GM12874 (cell line): ENCODE measurements at regions not wholly inside any gene's neighbourhood (a gene's known extent, or its start where the extent isn't known, plus 50 kb on each side); places are given as distances from the start of the nearest gene placed in this dataset.

Source experiments
- TF ChIP-seq, protein P1 (sequence below): IDR thresholded peaks from 2 replicates; pipeline ENCODE4 v1.5.1; 2011; ENCODE audit warnings: low read depth, mild to moderate bottlenecking, control low read depth, low read length, moderate library complexity; ENCODE audit not compliant: insufficient read depth

GRCh38 chr13:111586291-111586690 is 265.8 kb downstream of the TEX29 start:
- TF ChIP-seq, protein P1, sequence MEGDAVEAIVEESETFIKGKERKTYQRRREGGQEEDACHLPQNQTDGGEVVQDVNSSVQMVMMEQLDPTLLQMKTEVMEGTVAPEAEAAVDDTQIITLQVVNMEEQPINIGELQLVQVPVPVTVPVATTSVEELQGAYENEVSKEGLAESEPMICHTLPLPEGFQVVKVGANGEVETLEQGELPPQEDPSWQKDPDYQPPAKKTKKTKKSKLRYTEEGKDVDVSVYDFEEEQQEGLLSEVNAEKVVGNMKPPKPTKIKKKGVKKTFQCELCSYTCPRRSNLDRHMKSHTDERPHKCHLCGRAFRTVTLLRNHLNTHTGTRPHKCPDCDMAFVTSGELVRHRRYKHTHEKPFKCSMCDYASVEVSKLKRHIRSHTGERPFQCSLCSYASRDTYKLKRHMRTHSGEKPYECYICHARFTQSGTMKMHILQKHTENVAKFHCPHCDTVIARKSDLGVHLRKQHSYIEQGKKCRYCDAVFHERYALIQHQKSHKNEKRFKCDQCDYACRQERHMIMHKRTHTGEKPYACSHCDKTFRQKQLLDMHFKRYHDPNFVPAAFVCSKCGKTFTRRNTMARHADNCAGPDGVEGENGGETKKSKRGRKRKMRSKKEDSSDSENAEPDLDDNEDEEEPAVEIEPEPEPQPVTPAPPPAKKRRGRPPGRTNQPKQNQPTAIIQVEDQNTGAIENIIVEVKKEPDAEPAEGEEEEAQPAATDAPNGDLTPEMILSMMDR, result no peak

GRCh38 chr13:111587249-111587648 is 266.8 kb downstream of the TEX29 start:
- TF ChIP-seq, protein P1, result no peak

GRCh38 chr13:111589321-111589720 is 268.9 kb downstream of the TEX29 start:
- TF ChIP-seq, protein P1, result no peak

DNA sequence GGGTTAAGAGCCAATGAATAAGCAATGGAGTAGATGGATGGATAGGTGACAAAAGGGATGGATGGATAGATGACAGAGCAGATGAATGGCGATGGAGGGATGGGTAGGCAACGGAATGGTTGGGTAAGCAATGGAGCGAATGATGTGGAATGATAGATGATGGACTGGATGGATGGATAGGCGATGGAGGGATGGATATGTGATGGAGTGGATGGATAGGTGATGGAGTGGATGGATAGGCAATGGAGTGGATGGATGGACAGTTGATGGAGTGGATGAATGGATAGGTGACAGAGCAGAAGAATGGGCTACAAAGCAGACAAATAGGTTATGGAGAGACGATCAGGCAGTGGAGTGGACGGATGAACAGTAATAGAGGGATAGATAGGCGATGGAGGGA is 269.6 kb downstream of the TEX29 start:
- TF ChIP-seq, protein P1, result no peak

DNA sequence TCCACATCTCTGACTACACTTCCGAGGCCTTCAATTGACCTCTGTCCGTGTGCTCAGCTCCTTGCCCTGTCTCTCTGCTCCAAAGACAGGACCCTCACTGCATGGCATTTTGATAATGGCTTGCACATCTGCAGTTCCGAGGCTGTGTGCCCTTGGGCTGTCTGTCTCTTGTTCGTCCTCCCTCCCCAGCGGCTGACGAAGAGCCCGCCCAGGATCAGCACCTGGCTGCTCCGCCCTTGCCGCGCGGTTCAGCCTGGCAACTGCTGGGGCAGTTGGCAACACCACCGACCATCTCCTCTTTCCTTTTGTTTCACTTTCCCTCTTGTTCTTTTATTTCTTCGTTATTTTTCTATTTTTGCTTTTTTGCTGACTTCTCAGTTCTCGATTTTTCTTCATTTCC is 270.4 kb downstream of the TEX29 start:
- TF ChIP-seq, protein P1, result no peak

DNA sequence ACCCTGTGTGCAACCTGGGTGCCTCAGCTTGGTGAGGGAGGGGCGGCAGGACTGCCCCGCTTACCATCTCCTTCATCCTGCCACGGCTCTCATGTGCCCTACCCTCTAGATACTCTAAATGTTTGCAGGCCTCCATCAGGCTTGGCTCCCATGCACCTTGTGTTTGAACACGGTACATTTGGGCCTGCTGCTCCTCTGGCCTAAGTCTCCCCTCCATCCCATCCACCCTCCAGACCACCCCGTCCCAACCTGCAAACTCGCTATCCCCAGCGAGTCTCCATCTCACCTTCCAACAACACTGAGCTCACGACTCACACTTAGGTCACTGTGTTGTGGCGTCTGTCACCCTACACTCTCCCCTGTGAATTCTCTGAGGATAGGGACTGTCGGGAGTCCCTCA is 274.2 kb downstream of the TEX29 start:
- TF ChIP-seq, protein P1, result no peak

- TF ChIP-seq, protein P1, result no peak
Measured at GRCh38 chr13:111595276-111595675, 274.8 kb downstream of the TEX29 start.

DNA sequence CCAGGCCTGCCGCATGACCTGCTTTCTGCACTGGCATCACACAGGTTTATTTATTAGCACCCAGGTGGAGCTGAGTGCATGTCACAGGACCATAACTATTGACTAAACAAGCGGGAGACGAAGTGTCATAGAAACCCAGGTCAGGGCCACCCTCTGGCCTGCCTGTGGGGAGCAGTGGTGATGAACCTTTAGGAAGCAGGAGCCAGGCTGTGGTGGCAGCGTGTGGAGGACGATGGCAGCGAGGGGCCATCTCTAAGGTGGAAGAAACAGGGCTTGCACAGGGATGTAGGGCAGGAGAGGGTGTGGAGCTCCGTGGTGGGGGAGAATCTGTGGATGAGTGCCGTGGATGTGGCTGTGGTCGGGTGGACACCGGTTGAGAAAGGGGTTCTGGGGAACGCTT is 275.3 kb downstream of the TEX29 start:
- TF ChIP-seq, protein P1, result no peak
